Panc1 (cell line): ENCODE measurements at regions not wholly inside any gene's neighbourhood (a gene's known extent, or its start where the extent isn't known, plus 50 kb on each side); places are given as distances from the start of the nearest gene placed in this dataset.

ENCODE experiments used
- ATAC-seq: fragments of 200-7000 bp; cut with Tn5 transposase; 2 replicates; pipeline ENCODE4 v1.9.1; 2020; ENCODE audit warnings: mild to moderate bottlenecking, moderate library complexity
- BruUV-seq: library from RNA; stranded (reverse); fragments of 400-500 nt; replicated peaks from 2 replicates; lab custom pipeline; 2021; lab: Mats Ljungman, UMichigan
- CTCF ChIA-PET: fragments of 300-600 bp; sonication (Branson Sonifier 250); formaldehyde crosslinking; loops from one replicate; lab custom pipeline; 2022; ENCODE audit warnings: antibody characterized with exemption; lab: Charles Lee
- POLR2A ChIA-PET: fragments of 300-600 bp; sonication (Branson Sonifier 250); formaldehyde crosslinking; loops from one replicate; lab custom pipeline; 2022; ENCODE audit warnings: antibody characterized with exemption; lab: Charles Lee
- DNase-seq: peaks from one replicate; pipeline ENCODE4 v3.0.0-alpha.2; 2010; ENCODE audit warnings: low read depth, low spot score
- H3K27ac ChIP-seq: 2 replicates; pipeline ENCODE4 v1.5.1; 2011; ENCODE audit warnings: mild to moderate bottlenecking, low read length, inconsistent platforms
- H3K27me3 ChIP-seq: fragments of 200-500 bp; sonication (Bioruptor generic); 2 replicates; pipeline ENCODE4 v1.6.0; 2014; ENCODE audit warnings: low read length, inconsistent platforms; ENCODE audit not compliant: control insufficient read depth, insufficient read depth
- H3K36me3 ChIP-seq: fragments of 200-500 bp; sonication (Bioruptor generic); 2 replicates; pipeline ENCODE4 v1.5.1; 2014; ENCODE audit warnings: inconsistent platforms, mild to moderate bottlenecking, low read length, moderate library complexity; ENCODE audit not compliant: control insufficient read depth, insufficient read depth
- H3K4me1 ChIP-seq: 2 replicates; pipeline ENCODE4 v1.5.1; 2011; ENCODE audit warnings: inconsistent platforms, mild to moderate bottlenecking, low read length, moderate library complexity; ENCODE audit not compliant: control insufficient read depth, insufficient read depth
- H3K4me3 ChIP-seq, 2 experiments: 2 replicates each; pipeline ENCODE4 v1.5.1; 2011 to 2012; ENCODE audit warnings: low read depth in 2 of 2, low read length in 2 of 2, mild to moderate bottlenecking in 2 of 2, inconsistent platforms in 1 of 2, moderate library complexity in 1 of 2
- H3K9me3 ChIP-seq: fragments of 200-500 bp; sonication (Bioruptor generic); 2 replicates; pipeline ENCODE4 v1.5.1; 2014; ENCODE audit warnings: low read depth, mild to moderate bottlenecking, inconsistent platforms, low read length, moderate library complexity; ENCODE audit not compliant: control insufficient read depth, insufficient read depth
- POLR2AphosphoS5 ChIP-seq: IDR thresholded peaks from 2 replicates; pipeline ENCODE4 v1.6.1; 2012; ENCODE audit warnings: mild to moderate bottlenecking, low read depth, low read length, moderate library complexity
- SIN3A ChIP-seq: IDR thresholded peaks from 2 replicates; pipeline ENCODE4 v1.6.1; 2012; ENCODE audit warnings: low read depth, mild to moderate bottlenecking, low read length, moderate library complexity, borderline replicate concordance; ENCODE audit not compliant: insufficient read depth
- TCF7L2 ChIP-seq: IDR thresholded peaks from 2 replicates; pipeline ENCODE4 v1.6.1; 2011; ENCODE audit warnings: mild to moderate bottlenecking, low read depth, low read length, inconsistent platforms
- in situ Hi-C: cut with HindIII; loops from 2 replicates; pipeline ENCODE4 v1.10.0; 2016; ENCODE audit warnings: low sequenced_read_pairs, low pct_unique_long_range_greater_than_20kb
- intact Hi-C: fragments of 100-400 bp; cut with micrococcal nuclease; formaldehyde crosslinking; loops from one replicate; pipeline ENCODE4 v1.10.0; 2022; ENCODE audit not compliant: unreplicated experiment
- TF ChIP-seq, protein P1 (sequence below), 2 experiments: IDR thresholded peaks; 2 replicates each; pipeline ENCODE4 v1.6.1; 2011 to 2012; ENCODE audit warnings: low read depth in 2 of 2, control low read depth in 1 of 2, low read length in 1 of 2, mild to moderate bottlenecking in 1 of 2, moderate library complexity in 1 of 2; ENCODE audit not compliant: insufficient read depth in 1 of 2
- TF ChIP-seq, protein P2 (sequence below): fragments of 450-650 bp; IDR thresholded peaks from 2 replicates; pipeline ENCODE4 v1.5.1; 2017; ENCODE audit warnings: mild to moderate bottlenecking

- Histone ChIP-seq H3K27ac (no peak overlapping the region), H3K4me1 (no peaks in the 10 kb centered on the region), H3K4me3 (no peak overlapping the region), H3K36me3 (no peaks in the 10 kb centered on the region), H3K9me3 (no peaks in the 10 kb centered on the region), H3K27me3 (no peaks in the 10 kb centered on the region)
- ChIA-PET CTCF (no interaction called here), POLR2A (no interaction called here)
- intact Hi-C loops, result loop anchor here (5.0 kb wide), 1 partner anchor 34 kb away; no protein-coding TSS in a partner anchor
- TF ChIP-seq TCF7L2, result no peak
- TF ChIP-seq, protein P1, sequence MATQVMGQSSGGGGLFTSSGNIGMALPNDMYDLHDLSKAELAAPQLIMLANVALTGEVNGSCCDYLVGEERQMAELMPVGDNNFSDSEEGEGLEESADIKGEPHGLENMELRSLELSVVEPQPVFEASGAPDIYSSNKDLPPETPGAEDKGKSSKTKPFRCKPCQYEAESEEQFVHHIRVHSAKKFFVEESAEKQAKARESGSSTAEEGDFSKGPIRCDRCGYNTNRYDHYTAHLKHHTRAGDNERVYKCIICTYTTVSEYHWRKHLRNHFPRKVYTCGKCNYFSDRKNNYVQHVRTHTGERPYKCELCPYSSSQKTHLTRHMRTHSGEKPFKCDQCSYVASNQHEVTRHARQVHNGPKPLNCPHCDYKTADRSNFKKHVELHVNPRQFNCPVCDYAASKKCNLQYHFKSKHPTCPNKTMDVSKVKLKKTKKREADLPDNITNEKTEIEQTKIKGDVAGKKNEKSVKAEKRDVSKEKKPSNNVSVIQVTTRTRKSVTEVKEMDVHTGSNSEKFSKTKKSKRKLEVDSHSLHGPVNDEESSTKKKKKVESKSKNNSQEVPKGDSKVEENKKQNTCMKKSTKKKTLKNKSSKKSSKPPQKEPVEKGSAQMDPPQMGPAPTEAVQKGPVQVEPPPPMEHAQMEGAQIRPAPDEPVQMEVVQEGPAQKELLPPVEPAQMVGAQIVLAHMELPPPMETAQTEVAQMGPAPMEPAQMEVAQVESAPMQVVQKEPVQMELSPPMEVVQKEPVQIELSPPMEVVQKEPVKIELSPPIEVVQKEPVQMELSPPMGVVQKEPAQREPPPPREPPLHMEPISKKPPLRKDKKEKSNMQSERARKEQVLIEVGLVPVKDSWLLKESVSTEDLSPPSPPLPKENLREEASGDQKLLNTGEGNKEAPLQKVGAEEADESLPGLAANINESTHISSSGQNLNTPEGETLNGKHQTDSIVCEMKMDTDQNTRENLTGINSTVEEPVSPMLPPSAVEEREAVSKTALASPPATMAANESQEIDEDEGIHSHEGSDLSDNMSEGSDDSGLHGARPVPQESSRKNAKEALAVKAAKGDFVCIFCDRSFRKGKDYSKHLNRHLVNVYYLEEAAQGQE (IDR thresholded peaks at IDR 0.05; ENCODE audit: insufficient read depth in 1 of 2, low read depth in 2 of 2, low read length in 1 of 2), result no peak
- TF ChIP-seq, protein P2, sequence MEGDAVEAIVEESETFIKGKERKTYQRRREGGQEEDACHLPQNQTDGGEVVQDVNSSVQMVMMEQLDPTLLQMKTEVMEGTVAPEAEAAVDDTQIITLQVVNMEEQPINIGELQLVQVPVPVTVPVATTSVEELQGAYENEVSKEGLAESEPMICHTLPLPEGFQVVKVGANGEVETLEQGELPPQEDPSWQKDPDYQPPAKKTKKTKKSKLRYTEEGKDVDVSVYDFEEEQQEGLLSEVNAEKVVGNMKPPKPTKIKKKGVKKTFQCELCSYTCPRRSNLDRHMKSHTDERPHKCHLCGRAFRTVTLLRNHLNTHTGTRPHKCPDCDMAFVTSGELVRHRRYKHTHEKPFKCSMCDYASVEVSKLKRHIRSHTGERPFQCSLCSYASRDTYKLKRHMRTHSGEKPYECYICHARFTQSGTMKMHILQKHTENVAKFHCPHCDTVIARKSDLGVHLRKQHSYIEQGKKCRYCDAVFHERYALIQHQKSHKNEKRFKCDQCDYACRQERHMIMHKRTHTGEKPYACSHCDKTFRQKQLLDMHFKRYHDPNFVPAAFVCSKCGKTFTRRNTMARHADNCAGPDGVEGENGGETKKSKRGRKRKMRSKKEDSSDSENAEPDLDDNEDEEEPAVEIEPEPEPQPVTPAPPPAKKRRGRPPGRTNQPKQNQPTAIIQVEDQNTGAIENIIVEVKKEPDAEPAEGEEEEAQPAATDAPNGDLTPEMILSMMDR, result no peak
- no peak for TF ChIP-seq POLR2AphosphoS5
- TF ChIP-seq SIN3A, result no peak
- in situ Hi-C loops, result no loop called here
- no peak for DNase-seq
- no peak for ATAC-seq
- BruUV-seq, result no TSS peak
These were observed 247.0 kb upstream of the CCL2 start for GRCh38 chr17:34008125-34008524.

GRCh38 chr17:34009912-34010311 lies 245.2 kb upstream of the CCL2 start:
- no peak overlapping the region for H3K27ac ChIP-seq
- no peaks in the 10 kb centered on the region for H3K36me3 ChIP-seq
- in situ Hi-C loops, result no loop called here
- H3K27me3 ChIP-seq, result no peaks in the 10 kb centered on the region
- H3K4me1 ChIP-seq, result no peaks in the 10 kb centered on the region
- intact Hi-C loops, result loop anchor here (5.0 kb wide), 1 partner anchor 32 kb away; no protein-coding TSS in a partner anchor
- ChIA-PET POLR2A (no interaction called here), CTCF (no interaction called here)
- no peaks in the 10 kb centered on the region for H3K9me3 ChIP-seq
- no TSS peak for BruUV-seq
- ATAC-seq (no peak), DNase-seq (no peak)
- no peak overlapping the region for H3K4me3 ChIP-seq
- no peak for TF ChIP-seq SIN3A
- no peak for TF ChIP-seq TCF7L2
- TF ChIP-seq, protein P1 (IDR thresholded peaks at IDR 0.05; ENCODE audit: insufficient read depth in 1 of 2, low read depth in 2 of 2, low read length in 1 of 2), result no peak
- TF ChIP-seq POLR2AphosphoS5, result no peak
- TF ChIP-seq, protein P2, result no peak
